IgD-negative memory B cell (primary cell): ENCODE measurements at regions not wholly inside any gene's neighbourhood (a gene's known extent, or its start where the extent isn't known, plus 50 kb on each side); places are given as distances from the start of the nearest gene placed in this dataset.

Source experiments
- H3K27ac Mint-ChIP-seq, 3 donors: one replicate each; pipeline ENCODE4 v1.8.0; 2020 to 2022; ENCODE audit warnings: mild to moderate bottlenecking in 3 of 3, mixed read lengths in 3 of 3, moderate library complexity in 1 of 3
- H3K27me3 Mint-ChIP-seq: one replicate; pipeline ENCODE4 v1.8.0; 2021; ENCODE audit warnings: mixed read lengths
- H3K36me3 Mint-ChIP-seq: one replicate; pipeline ENCODE4 v1.8.0; 2020; ENCODE audit warnings: mild to moderate bottlenecking, mixed read lengths
- H3K4me1 Mint-ChIP-seq, 3 donors: one replicate each; pipeline ENCODE4 v1.8.0; 2020 to 2022; ENCODE audit warnings: mixed read lengths in 3 of 3, mild to moderate bottlenecking in 1 of 3
- H3K4me3 Mint-ChIP-seq, 4 donors: one replicate each; pipeline ENCODE4 v1.8.0; 2020 to 2022; ENCODE audit warnings: mild to moderate bottlenecking in 4 of 4, mixed read lengths in 4 of 4, moderate library complexity in 3 of 4
- H3K9me3 Mint-ChIP-seq, 3 donors: one replicate each; pipeline ENCODE4 v1.8.0; 2020 to 2021; ENCODE audit warnings: mixed read lengths in 3 of 3, mild to moderate bottlenecking in 1 of 3

GRCh38 chr3:111352585-111352984 is 189.4 kb upstream of the CD96 start:
- no peaks in the 10 kb centered on the region for H3K27me3 Mint-ChIP-seq
- H3K4me1 Mint-ChIP-seq: no peaks in the 10 kb centered on the region
- no peak overlapping the region for H3K27ac Mint-ChIP-seq
- H3K36me3 Mint-ChIP-seq: no peaks in the 10 kb centered on the region
- no peak overlapping the region for H3K4me3 Mint-ChIP-seq
- peaks cover 0 to 5% (median 4%) of the 10 kb centered on the region in 3 donors for H3K9me3 Mint-ChIP-seq

- Mint-ChIP-seq H3K36me3 (peaks cover 2% of the 10 kb centered on the region), H3K9me3 (peaks cover 0 to 3% (median 0%) of the 10 kb centered on the region in 3 donors), H3K27ac (no peak overlapping the region), H3K4me3 (no peak overlapping the region), H3K27me3 (peaks cover 3% of the 10 kb centered on the region), H3K4me1 (no peaks in the 10 kb centered on the region)
Measured at GRCh38 chr3:111359261-111360030, 182.6 kb upstream of the CD96 start.

- peaks cover 2% of the 10 kb centered on the region for H3K36me3 Mint-ChIP-seq
- no peak overlapping the region for H3K27ac Mint-ChIP-seq
- no peak overlapping the region for H3K4me3 Mint-ChIP-seq
- peaks cover 3% of the 10 kb centered on the region for H3K27me3 Mint-ChIP-seq
- no peaks in the 10 kb centered on the region for H3K4me1 Mint-ChIP-seq
- H3K9me3 Mint-ChIP-seq: no peaks in the 10 kb centered on the region
Measured at GRCh38 chr3:111362381-111363009, 179.5 kb upstream of the CD96 start.

GRCh38 chr3:111366515-111366914 is 175.5 kb upstream of the CD96 start:
- Mint-ChIP-seq H3K36me3 (no peaks in the 10 kb centered on the region), H3K4me3 (no peak overlapping the region), H3K4me1 (no peaks in the 10 kb centered on the region), H3K27ac (no peak overlapping the region), H3K27me3 (peaks cover 3% of the 10 kb centered on the region), H3K9me3 (peaks cover 3 to 7% (median 6%) of the 10 kb centered on the region in 3 donors)

- no peaks in the 10 kb centered on the region for H3K4me1 Mint-ChIP-seq
- H3K27ac Mint-ChIP-seq: no peak overlapping the region
- H3K36me3 Mint-ChIP-seq: no peaks in the 10 kb centered on the region
- peaks cover 6 to 14% (median 10%) of the 10 kb centered on the region in 3 donors for H3K9me3 Mint-ChIP-seq
- H3K27me3 Mint-ChIP-seq: peaks cover 4% of the 10 kb centered on the region
- no peak overlapping the region for H3K4me3 Mint-ChIP-seq
Measured at GRCh38 chr3:111368056-111368455, 173.9 kb upstream of the CD96 start.

- Mint-ChIP-seq H3K4me1 (no peaks in the 10 kb centered on the region), H3K4me3 (no peak overlapping the region), H3K9me3 (peaks cover 6 to 19% (median 14%) of the 10 kb centered on the region in 3 donors), H3K27ac (no peak overlapping the region), H3K36me3 (no peaks in the 10 kb centered on the region), H3K27me3 (peaks cover 1% of the 10 kb centered on the region)
Measured at GRCh38 chr3:111369958-111370357, 172.0 kb upstream of the CD96 start.

GRCh38 chr3:111373239-111373638 is 168.8 kb upstream of the CD96 start:
- Mint-ChIP-seq H3K9me3 (peaks cover 9 to 20% (median 14%) of the 10 kb centered on the region in 3 donors), H3K36me3 (no peaks in the 10 kb centered on the region), H3K4me1 (no peaks in the 10 kb centered on the region), H3K4me3 (peak overlapping the region in 1 of 4 donors; percentile 29), H3K27ac (no peak overlapping the region), H3K27me3 (peaks cover 1% of the 10 kb centered on the region)

- Mint-ChIP-seq H3K9me3 (peaks cover 9 to 20% (median 14%) of the 10 kb centered on the region in 3 donors), H3K36me3 (no peaks in the 10 kb centered on the region), H3K4me3 (no peak overlapping the region), H3K27me3 (peaks cover 1% of the 10 kb centered on the region), H3K4me1 (no peaks in the 10 kb centered on the region), H3K27ac (no peak overlapping the region)
Measured at GRCh38 chr3:111373861-111374260, 168.1 kb upstream of the CD96 start.

- Mint-ChIP-seq H3K27ac (no peak overlapping the region), H3K4me3 (no peak overlapping the region), H3K36me3 (peaks cover 4% of the 10 kb centered on the region), H3K27me3 (no peaks in the 10 kb centered on the region), H3K4me1 (no peaks in the 10 kb centered on the region), H3K9me3 (peaks cover 0 to 15% (median 0%) of the 10 kb centered on the region in 3 donors)
Measured at GRCh38 chr3:111385971-111386495, 156.0 kb upstream of the CD96 start.

GRCh38 chr3:111392894-111393398 is 149.1 kb upstream of the CD96 start:
- Mint-ChIP-seq H3K27ac (no peak overlapping the region), H3K36me3 (peaks cover 4% of the 10 kb centered on the region), H3K27me3 (no peaks in the 10 kb centered on the region), H3K4me1 (peaks cover 0 to 6% (median 5%) of the 10 kb centered on the region in 3 donors), H3K9me3 (peaks cover 5 to 12% (median 8%) of the 10 kb centered on the region in 3 donors), H3K4me3 (no peak overlapping the region)

GRCh38 chr3:111412656-111413055 is 129.3 kb upstream of the CD96 start:
- no peak overlapping the region for H3K27ac Mint-ChIP-seq
- no peaks in the 10 kb centered on the region for H3K36me3 Mint-ChIP-seq
- H3K4me3 Mint-ChIP-seq: no peak overlapping the region
- peaks cover 0 to 2% (median under 1%) of the 10 kb centered on the region in 3 donors for H3K9me3 Mint-ChIP-seq
- no peaks in the 10 kb centered on the region for H3K27me3 Mint-ChIP-seq
- peaks cover 0 to 4% (median 0%) of the 10 kb centered on the region in 3 donors for H3K4me1 Mint-ChIP-seq

- H3K27me3 Mint-ChIP-seq: peaks cover 7% of the 10 kb centered on the region
- peaks cover 2 to 14% (median 3%) of the 10 kb centered on the region in 3 donors for H3K4me1 Mint-ChIP-seq
- no peak overlapping the region for H3K27ac Mint-ChIP-seq
- H3K36me3 Mint-ChIP-seq: no peaks in the 10 kb centered on the region
- no peak overlapping the region for H3K4me3 Mint-ChIP-seq
- peaks cover 0 to 3% (median 0%) of the 10 kb centered on the region in 3 donors for H3K9me3 Mint-ChIP-seq
Measured at GRCh38 chr3:111414531-111414930, 127.5 kb upstream of the CD96 start.

GRCh38 chr3:111415018-111415417 is 127.0 kb upstream of the CD96 start:
- no peaks in the 10 kb centered on the region for H3K36me3 Mint-ChIP-seq
- no peak overlapping the region for H3K4me3 Mint-ChIP-seq
- H3K27ac Mint-ChIP-seq: no peak overlapping the region

GRCh38 chr3:111418391-111418790 is 123.6 kb upstream of the CD96 start:
- Mint-ChIP-seq H3K36me3 (no peaks in the 10 kb centered on the region), H3K4me3 (no peak overlapping the region), H3K27me3 (peaks cover 7% of the 10 kb centered on the region), H3K9me3 (peaks cover 0 to 3% (median 0%) of the 10 kb centered on the region in 3 donors), H3K4me1 (peaks cover 2 to 12% (median 3%) of the 10 kb centered on the region in 3 donors), H3K27ac (peak overlapping the region in 1 of 3 donors; percentile 4)

More at GRCh38 chr3:111415018-111415417, 127.0 kb upstream of the CD96 start:
- Mint-ChIP-seq H3K4me1 (peaks cover 2 to 14% (median 3%) of the 10 kb centered on the region in 3 donors), H3K9me3 (peaks cover 0 to 3% (median 0%) of the 10 kb centered on the region in 3 donors), H3K27me3 (peaks cover 7% of the 10 kb centered on the region)

- Mint-ChIP-seq H3K4me3 (no peak overlapping the region), H3K9me3 (peaks cover 0 to 11% (median 6%) of the 10 kb centered on the region in 3 donors), H3K27ac (no peak overlapping the region), H3K27me3 (no peaks in the 10 kb centered on the region), H3K4me1 (no peaks in the 10 kb centered on the region), H3K36me3 (no peaks in the 10 kb centered on the region)
Measured at GRCh38 chr3:111428301-111428700, 113.7 kb upstream of the CD96 start.
